HUES48 (cell line): ENCODE measurements at regions not wholly inside any gene's neighbourhood (a gene's known extent, or its start where the extent isn't known, plus 50 kb on each side); places are given as distances from the start of the nearest gene placed in this dataset.

Source experiments
- H3K27ac ChIP-seq: one replicate; pipeline ENCODE4 v1.7.0; 2013; ENCODE audit warnings: low read depth, low read length, inconsistent platforms
- H3K27me3 ChIP-seq: 2 replicates; pipeline ENCODE4 v1.6.1; 2013; ENCODE audit warnings: mild to moderate bottlenecking, low read length; ENCODE audit not compliant: control insufficient read depth, insufficient read depth
- H3K36me3 ChIP-seq: 2 replicates; pipeline ENCODE4 v1.6.1; 2013; ENCODE audit warnings: low read length; ENCODE audit not compliant: control insufficient read depth, insufficient read depth
- H3K4me1 ChIP-seq: 2 replicates; pipeline ENCODE4 v1.6.1; 2013; ENCODE audit warnings: mild to moderate bottlenecking, low read length; ENCODE audit not compliant: control insufficient read depth, insufficient read depth
- H3K4me3 ChIP-seq: 2 replicates; pipeline ENCODE4 v1.5.1; 2013; ENCODE audit warnings: mild to moderate bottlenecking, low read depth, low read length
- H3K9ac ChIP-seq: 2 replicates; pipeline ENCODE4 v1.6.1; 2013; ENCODE audit warnings: mild to moderate bottlenecking, low read depth, low read length, moderate library complexity
- H3K9me3 ChIP-seq: 2 replicates; pipeline ENCODE4 v1.6.1; 2013; ENCODE audit warnings: low read length; ENCODE audit not compliant: control insufficient read depth, insufficient read depth

GRCh38 chr15:66841953-66842681 lies 140.1 kb downstream of the SMAD6 start:
- Histone ChIP-seq H3K9ac (peak overlapping the region; percentile 31; the same call in 1 of the 2 replicates), H3K9me3 (no peaks in the 10 kb centered on the region), H3K27me3 (peaks cover 40% of the 10 kb centered on the region), H3K27ac (peak overlapping the region; percentile 7), H3K4me3 (peak overlapping the region; percentile 64), H3K4me1 (peaks cover 11% of the 10 kb centered on the region), H3K36me3 (no peaks in the 10 kb centered on the region)

GRCh38 chr15:66842710-66843441 lies 140.8 kb downstream of the SMAD6 start:
- Histone ChIP-seq H3K9me3 (no peaks in the 10 kb centered on the region), H3K4me3 (peak overlapping the region; percentile 47), H3K36me3 (no peaks in the 10 kb centered on the region), H3K27me3 (peaks cover 40% of the 10 kb centered on the region), H3K9ac (no peak overlapping the region), H3K27ac (peak overlapping the region; percentile 66), H3K4me1 (peaks cover 11% of the 10 kb centered on the region)

DNA sequence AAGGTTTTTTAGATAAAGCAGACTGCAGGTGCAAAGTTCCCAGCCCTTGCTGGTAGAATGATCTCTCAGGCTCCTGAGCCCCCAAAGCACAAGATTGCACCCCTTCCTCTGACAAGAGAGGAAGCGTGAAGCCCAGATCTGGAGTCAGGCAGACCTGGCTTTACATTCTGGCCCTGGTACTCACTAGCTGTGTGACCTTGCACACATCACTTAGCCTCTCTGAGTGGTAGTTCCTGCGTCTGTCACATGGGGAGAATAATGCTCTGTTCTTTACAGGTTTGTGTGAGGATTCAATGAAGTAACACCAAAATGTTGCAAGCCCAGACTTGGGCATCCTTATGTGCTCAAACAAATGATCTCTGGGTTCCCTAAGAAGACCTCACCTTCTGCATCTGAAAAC lies 141.5 kb downstream of the SMAD6 start:
- Histone ChIP-seq H3K9me3 (no peaks in the 10 kb centered on the region), H3K27me3 (peaks cover 40% of the 10 kb centered on the region), H3K36me3 (no peaks in the 10 kb centered on the region), H3K4me3 (no peak overlapping the region), H3K27ac (no peak overlapping the region), H3K4me1 (peaks cover 11% of the 10 kb centered on the region), H3K9ac (no peak overlapping the region)

DNA sequence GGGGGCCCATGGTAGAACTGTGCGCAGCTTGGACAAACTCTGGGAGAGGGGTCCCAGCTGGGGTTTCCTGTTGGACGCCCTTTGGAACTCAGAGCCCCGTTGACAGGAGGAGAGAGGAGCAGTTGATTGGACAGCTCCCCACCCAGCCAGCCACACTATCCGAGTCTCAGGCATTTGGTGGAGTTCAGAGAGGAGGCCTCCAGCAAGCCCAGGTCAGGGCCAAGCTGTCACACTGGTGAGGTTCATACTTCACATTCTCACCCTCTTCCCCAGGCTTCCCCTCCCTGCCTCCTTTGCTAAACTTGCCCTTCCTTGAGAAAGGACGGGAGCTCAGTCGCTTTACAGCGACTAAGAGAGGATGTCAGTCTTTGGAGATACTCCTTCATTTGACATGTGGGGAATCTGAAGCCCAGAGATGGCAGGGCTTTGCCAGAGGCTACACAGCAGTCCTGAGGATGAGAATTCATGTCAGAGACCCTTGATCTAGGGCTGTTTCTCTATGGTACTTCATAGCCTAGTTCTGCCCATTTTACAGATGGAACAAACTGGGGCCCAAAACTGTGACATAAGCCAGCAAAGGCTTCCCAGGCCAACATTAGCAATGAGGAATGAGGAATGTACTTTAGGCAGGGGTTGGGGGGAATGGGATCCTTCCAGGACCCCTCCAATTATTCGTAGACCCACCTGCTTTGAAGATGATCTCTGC lies 142.2 kb downstream of the SMAD6 start:
- H3K9me3 ChIP-seq, result no peaks in the 10 kb centered on the region

DNA sequence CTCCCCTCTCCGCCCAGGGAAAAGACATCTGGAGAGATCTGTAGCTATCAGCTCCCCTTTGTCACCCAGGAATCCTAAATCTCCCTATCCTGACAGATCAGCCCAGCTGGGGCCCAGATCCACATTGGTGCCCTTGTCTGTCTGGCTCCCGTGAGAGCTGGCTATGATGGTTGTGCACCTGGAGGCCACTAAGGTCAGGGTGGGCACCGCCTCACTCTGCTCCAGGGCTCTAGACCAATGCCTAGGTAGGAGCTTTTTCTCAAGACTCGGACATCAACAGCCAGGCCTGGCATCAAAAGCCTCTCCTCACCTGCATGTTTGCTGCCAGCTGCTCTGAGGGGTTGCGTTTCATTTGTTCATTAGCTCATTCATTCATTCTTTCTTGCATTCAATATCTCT lies 142.7 kb downstream of the SMAD6 start:
- H3K27ac ChIP-seq, result no peak overlapping the region
- H3K4me3 ChIP-seq, result no peak overlapping the region
- H3K27me3 ChIP-seq, result peaks cover 40% of the 10 kb centered on the region
- no peak overlapping the region for H3K9ac ChIP-seq
- no peaks in the 10 kb centered on the region for H3K9me3 ChIP-seq
- no peaks in the 10 kb centered on the region for H3K36me3 ChIP-seq
- H3K4me1 ChIP-seq, result peaks cover 11% of the 10 kb centered on the region

More for the DNA sequence above, 142.2 kb downstream of the SMAD6 start:
- Histone ChIP-seq H3K27me3 (peaks cover 40% of the 10 kb centered on the region), H3K36me3 (no peaks in the 10 kb centered on the region), H3K4me3 (no peak overlapping the region), H3K27ac (no peak overlapping the region), H3K9ac (no peak overlapping the region), H3K4me1 (peaks cover 11% of the 10 kb centered on the region)

DNA sequence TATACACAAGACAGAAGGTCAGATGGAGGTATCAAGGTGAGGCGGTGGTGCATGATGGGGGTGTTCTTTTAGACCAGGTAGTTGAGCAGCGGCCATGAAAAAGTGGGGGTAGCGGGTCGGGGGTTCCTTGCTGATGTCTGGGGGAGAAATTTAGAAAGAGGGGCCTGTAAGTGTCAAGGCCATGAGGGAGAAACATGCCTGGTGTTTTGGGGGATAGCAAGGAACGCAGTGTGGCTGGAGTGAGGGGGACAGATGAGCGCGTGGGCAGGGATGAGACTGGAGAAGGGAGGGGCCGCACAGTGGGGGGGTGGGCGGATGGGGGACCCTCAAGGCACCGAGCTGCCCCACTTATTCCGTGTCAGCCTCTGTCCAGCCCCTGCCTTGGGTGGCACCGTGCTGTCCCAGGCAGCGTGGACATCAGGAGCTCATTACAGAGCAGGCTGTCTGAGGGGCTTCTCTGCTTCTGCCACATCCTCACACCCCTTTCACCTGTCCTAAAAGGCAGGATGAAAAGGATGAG lies 143.3 kb downstream of the SMAD6 start:
- Histone ChIP-seq H3K27ac (no peak overlapping the region), H3K4me1 (peaks cover 11% of the 10 kb centered on the region), H3K9ac (no peak overlapping the region), H3K9me3 (no peaks in the 10 kb centered on the region), H3K36me3 (no peaks in the 10 kb centered on the region), H3K4me3 (no peak overlapping the region), H3K27me3 (peaks cover 40% of the 10 kb centered on the region)

DNA sequence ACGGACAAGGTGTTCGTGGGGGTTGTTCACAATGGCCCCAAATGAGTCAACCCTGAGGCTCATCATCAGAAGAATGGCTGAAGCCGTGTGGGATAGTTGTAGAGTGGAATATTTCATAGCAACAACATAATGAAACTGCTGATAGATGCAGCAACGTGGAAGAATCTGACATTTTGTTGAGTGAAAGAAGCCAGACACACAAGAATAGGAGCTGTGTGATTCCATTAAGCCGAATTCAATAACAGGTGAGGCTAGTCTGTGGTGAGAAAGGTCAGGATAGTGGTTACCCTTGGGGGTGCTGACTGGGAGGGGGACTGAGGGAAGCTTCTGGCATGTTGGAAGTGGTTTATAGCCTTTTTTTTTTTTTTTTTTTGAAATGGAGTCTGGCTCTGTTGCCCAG lies 144.0 kb downstream of the SMAD6 start:
- Histone ChIP-seq H3K9ac (no peak overlapping the region), H3K27ac (no peak overlapping the region), H3K27me3 (peaks cover 35% of the 10 kb centered on the region), H3K4me1 (peaks cover 11% of the 10 kb centered on the region), H3K9me3 (no peaks in the 10 kb centered on the region), H3K4me3 (no peak overlapping the region), H3K36me3 (no peaks in the 10 kb centered on the region)

DNA sequence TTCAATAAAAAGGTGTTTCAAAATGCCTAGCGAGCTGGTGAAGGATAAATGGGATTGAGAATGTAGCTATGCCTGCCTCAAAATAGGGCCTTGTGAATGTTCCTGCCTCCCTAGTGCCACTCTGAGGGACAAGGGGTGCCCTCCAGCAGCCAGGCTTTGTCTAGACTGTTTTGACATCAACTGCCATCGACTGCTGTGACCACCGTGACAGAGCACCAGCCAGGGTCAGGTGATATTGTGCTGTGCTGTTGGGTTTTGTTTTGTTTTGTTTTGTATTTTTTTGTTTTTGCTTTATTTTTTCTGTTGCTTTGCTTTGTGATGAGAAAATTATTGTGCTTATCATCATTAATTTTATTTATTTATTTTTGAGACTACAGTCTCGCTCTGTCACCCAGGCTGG lies 144.8 kb downstream of the SMAD6 start:
- no peak overlapping the region for H3K9ac ChIP-seq
- H3K36me3 ChIP-seq, result no peaks in the 10 kb centered on the region
- no peaks in the 10 kb centered on the region for H3K9me3 ChIP-seq
- H3K4me1 ChIP-seq, result peaks cover 6% of the 10 kb centered on the region; the same call in 1 of the 2 replicates
- no peak overlapping the region for H3K27ac ChIP-seq
- H3K4me3 ChIP-seq, result no peak overlapping the region
- H3K27me3 ChIP-seq, result peaks cover 30% of the 10 kb centered on the region

DNA sequence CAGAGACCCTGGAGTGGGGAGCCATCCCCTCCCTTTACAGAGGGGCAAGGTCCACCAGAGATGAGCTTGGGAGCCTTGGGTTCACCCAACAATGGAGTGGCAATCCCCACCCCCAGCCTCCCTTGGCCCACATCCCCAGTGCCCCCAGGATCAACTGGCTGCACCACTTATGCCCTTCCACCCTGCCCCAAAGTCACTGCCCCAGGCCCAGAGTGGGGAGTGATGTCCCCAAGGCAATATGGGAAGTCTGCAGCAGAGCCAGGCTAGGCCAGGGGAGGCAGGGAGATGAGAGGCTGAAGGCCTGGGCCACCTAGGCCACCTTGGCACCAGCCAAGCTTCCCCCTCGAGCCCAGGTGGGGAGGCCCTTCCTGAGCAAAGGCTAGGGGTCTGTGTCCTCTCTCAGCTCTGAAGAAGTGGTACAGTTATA lies 145.5 kb downstream of the SMAD6 start:
- H3K36me3 ChIP-seq, result no peaks in the 10 kb centered on the region
- no peak overlapping the region for H3K9ac ChIP-seq
- peaks cover 3% of the 10 kb centered on the region; the same call in 1 of the 2 replicates for H3K4me1 ChIP-seq
- H3K27me3 ChIP-seq, result peaks cover 33% of the 10 kb centered on the region
- no peak overlapping the region for H3K27ac ChIP-seq
- H3K4me3 ChIP-seq, result no peak overlapping the region
- H3K9me3 ChIP-seq, result no peaks in the 10 kb centered on the region

DNA sequence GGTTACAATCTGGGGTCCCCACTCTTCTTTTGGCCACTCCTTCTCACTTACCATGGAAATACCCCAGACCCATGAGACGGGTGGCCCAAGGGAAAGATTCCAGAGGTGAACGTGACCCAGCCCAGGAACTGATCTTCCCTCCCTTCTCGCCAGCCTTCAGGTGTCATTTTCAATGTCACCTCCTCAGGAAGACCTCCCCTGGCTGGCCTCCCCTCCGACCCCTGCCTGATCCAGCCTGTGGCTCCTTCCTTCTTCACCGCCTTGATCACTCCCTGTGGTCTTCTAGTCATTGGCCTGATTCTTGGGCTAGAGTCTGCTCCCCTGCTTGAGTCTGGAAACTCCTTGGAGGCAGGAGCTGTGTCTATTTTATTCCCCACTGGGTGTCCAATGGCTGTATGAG lies 146.1 kb downstream of the SMAD6 start:
- peaks cover 31% of the 10 kb centered on the region for H3K27me3 ChIP-seq

More for the DNA sequence above, 146.1 kb downstream of the SMAD6 start:
- H3K9ac ChIP-seq, result no peak overlapping the region
- peaks cover under 1% of the 10 kb centered on the region; the same call in 1 of the 2 replicates for H3K4me1 ChIP-seq
- H3K4me3 ChIP-seq, result no peak overlapping the region
- H3K9me3 ChIP-seq, result no peaks in the 10 kb centered on the region
- no peak overlapping the region for H3K27ac ChIP-seq
- H3K36me3 ChIP-seq, result no peaks in the 10 kb centered on the region
